ENCODE measurements at regions not wholly inside any gene's neighbourhood (a gene's known extent, or its start where the extent isn't known, plus 50 kb on each side); places are given as distances from the start of the nearest gene placed in this dataset.

GRCh38 chr13:99125326-99125915, 75.2 kb upstream of the UBAC2 start:
- Mint-ChIP-seq H3K36me3 (no peaks in the 10 kb centered on the region), H3K9me3 (peaks cover 3% of the 10 kb centered on the region), H3K4me1 (no peaks in the 10 kb centered on the region), H3K27ac (no peak overlapping the region), H3K27me3 (ENCODE audit: low read depth) (no peaks in the 10 kb centered on the region), H3K4me3 (no peak overlapping the region)
- no peak for TF ChIP-seq CTCF (IDR thresholded peaks at IDR 0.05; ENCODE audit: unreplicated experiment)
- no peak for DNase-seq (ENCODE audit: low spot score in 2 of 2, unreplicated experiment in 2 of 2)

- no peak overlapping the region for H3K4me3 Mint-ChIP-seq
- no peaks in the 10 kb centered on the region for H3K4me1 Mint-ChIP-seq
- H3K27me3 Mint-ChIP-seq (ENCODE audit: low read depth) = no peaks in the 10 kb centered on the region
- no peaks in the 10 kb centered on the region for H3K36me3 Mint-ChIP-seq
- no peak for TF ChIP-seq CTCF (IDR thresholded peaks at IDR 0.05; ENCODE audit: unreplicated experiment)
- no peak overlapping the region for H3K27ac Mint-ChIP-seq
- no peak for DNase-seq (ENCODE audit: low spot score in 2 of 2, unreplicated experiment in 2 of 2)
- no peaks in the 10 kb centered on the region for H3K9me3 Mint-ChIP-seq
Measured at GRCh38 chr13:99126821-99127220, 73.8 kb upstream of the UBAC2 start.

- Mint-ChIP-seq H3K27me3 (ENCODE audit: low read depth) (no peaks in the 10 kb centered on the region), H3K36me3 (no peaks in the 10 kb centered on the region), H3K27ac (no peak overlapping the region), H3K9me3 (no peaks in the 10 kb centered on the region), H3K4me1 (no peaks in the 10 kb centered on the region), H3K4me3 (no peak overlapping the region)
- no peak for DNase-seq (ENCODE audit: low spot score in 2 of 2, unreplicated experiment in 2 of 2)
- TF ChIP-seq CTCF (IDR thresholded peaks at IDR 0.05; ENCODE audit: unreplicated experiment) = no peak
Measured at GRCh38 chr13:99129050-99129449, 71.6 kb upstream of the UBAC2 start.

GRCh38 chr13:99129951-99130350, 70.7 kb upstream of the UBAC2 start:
- DNase-seq (ENCODE audit: low spot score in 2 of 2, unreplicated experiment in 2 of 2) = no peak
- Mint-ChIP-seq H3K27ac (no peak overlapping the region), H3K4me3 (no peak overlapping the region), H3K36me3 (no peaks in the 10 kb centered on the region), H3K9me3 (no peaks in the 10 kb centered on the region), H3K27me3 (ENCODE audit: low read depth) (no peaks in the 10 kb centered on the region), H3K4me1 (no peaks in the 10 kb centered on the region)
- TF ChIP-seq CTCF (IDR thresholded peaks at IDR 0.05; ENCODE audit: unreplicated experiment) = no peak

GRCh38 chr13:99131410-99131809, 69.2 kb upstream of the UBAC2 start:
- Mint-ChIP-seq H3K9me3 (no peaks in the 10 kb centered on the region), H3K36me3 (no peaks in the 10 kb centered on the region), H3K4me3 (no peak overlapping the region), H3K4me1 (no peaks in the 10 kb centered on the region), H3K27me3 (ENCODE audit: low read depth) (no peaks in the 10 kb centered on the region), H3K27ac (no peak overlapping the region)
- no peak for DNase-seq (ENCODE audit: low spot score in 2 of 2, unreplicated experiment in 2 of 2)
- TF ChIP-seq CTCF (IDR thresholded peaks at IDR 0.05; ENCODE audit: unreplicated experiment) = no peak

All from mesothelial cell of epicardium (in vitro differentiated cells).